Thyroid gland (tissue), 4 donors: ENCODE measurements at regions not wholly inside any gene's neighbourhood (a gene's known extent, or its start where the extent isn't known, plus 50 kb on each side); places are given as distances from the start of the nearest gene placed in this dataset.

Experiments used
- POLR2A ChIP-seq, 2 donors: fragments of 450-650 bp; IDR thresholded peaks; one replicate each; pipeline ENCODE4 v1.6.1; 2017; ENCODE audit warnings: antibody characterized with exemption in 2 of 2, mild to moderate bottlenecking in 2 of 2, moderate library complexity in 1 of 2
- TF ChIP-seq, protein P1 (sequence below), 6 experiments: fragments of 200-600 bp in 3 of 6; fragments of 450-650 bp in 3 of 6; sonication (generic) in 3 of 6; IDR thresholded peaks; one replicate each; pipeline ENCODE4 v1.5.1; 2016 to 2019; ENCODE audit warnings: antibody characterized with exemption in 6 of 6, mild to moderate bottlenecking in 2 of 6, inconsistent platforms in 1 of 6, moderate library complexity in 1 of 6

DNA sequence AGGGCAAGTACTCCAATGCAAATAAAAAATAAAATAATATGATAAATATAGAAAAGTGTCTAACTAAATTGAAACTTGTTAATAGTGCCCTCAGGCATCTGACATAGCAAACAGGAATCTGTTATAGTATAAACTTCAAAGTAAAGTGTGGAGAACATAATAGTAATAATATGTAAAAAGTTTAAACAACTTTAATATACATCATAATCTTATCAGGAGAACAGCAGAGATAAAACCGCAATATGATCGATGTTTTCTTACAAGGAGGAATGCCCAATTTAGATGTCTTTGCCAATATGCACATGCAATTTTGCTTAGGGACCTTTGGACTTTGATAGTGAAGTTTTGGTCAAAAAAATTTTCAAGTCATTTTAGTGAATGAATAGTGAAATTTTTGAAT, 514.8 kb upstream of the IMPG1 start:
- TF ChIP-seq, protein P1, sequence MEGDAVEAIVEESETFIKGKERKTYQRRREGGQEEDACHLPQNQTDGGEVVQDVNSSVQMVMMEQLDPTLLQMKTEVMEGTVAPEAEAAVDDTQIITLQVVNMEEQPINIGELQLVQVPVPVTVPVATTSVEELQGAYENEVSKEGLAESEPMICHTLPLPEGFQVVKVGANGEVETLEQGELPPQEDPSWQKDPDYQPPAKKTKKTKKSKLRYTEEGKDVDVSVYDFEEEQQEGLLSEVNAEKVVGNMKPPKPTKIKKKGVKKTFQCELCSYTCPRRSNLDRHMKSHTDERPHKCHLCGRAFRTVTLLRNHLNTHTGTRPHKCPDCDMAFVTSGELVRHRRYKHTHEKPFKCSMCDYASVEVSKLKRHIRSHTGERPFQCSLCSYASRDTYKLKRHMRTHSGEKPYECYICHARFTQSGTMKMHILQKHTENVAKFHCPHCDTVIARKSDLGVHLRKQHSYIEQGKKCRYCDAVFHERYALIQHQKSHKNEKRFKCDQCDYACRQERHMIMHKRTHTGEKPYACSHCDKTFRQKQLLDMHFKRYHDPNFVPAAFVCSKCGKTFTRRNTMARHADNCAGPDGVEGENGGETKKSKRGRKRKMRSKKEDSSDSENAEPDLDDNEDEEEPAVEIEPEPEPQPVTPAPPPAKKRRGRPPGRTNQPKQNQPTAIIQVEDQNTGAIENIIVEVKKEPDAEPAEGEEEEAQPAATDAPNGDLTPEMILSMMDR (IDR thresholded peaks at IDR 0.05), result no peak
- no peak for TF ChIP-seq POLR2A (IDR thresholded peaks at IDR 0.05)
